ENCODE measurements at regions not wholly inside any gene's neighbourhood (a gene's known extent, or its start where the extent isn't known, plus 50 kb on each side); places are given as distances from the start of the nearest gene placed in this dataset.

GRCh38 chr6:9527679-9528286, 887.1 kb downstream of the TFAP2A start:
- DNase-seq (ENCODE audit: low spot score), result no peak

- no peak for DNase-seq (ENCODE audit: low spot score)
These were observed 891.4 kb downstream of the TFAP2A start for GRCh38 chr6:9523462-9523861.

- no peak for DNase-seq (ENCODE audit: low spot score)
These were observed 892.8 kb downstream of the TFAP2A start for GRCh38 chr6:9522101-9522500.

- DNase-seq (ENCODE audit: low spot score), result no peak
These were observed 893.7 kb downstream of the TFAP2A start for GRCh38 chr6:9521152-9521530.

DNA sequence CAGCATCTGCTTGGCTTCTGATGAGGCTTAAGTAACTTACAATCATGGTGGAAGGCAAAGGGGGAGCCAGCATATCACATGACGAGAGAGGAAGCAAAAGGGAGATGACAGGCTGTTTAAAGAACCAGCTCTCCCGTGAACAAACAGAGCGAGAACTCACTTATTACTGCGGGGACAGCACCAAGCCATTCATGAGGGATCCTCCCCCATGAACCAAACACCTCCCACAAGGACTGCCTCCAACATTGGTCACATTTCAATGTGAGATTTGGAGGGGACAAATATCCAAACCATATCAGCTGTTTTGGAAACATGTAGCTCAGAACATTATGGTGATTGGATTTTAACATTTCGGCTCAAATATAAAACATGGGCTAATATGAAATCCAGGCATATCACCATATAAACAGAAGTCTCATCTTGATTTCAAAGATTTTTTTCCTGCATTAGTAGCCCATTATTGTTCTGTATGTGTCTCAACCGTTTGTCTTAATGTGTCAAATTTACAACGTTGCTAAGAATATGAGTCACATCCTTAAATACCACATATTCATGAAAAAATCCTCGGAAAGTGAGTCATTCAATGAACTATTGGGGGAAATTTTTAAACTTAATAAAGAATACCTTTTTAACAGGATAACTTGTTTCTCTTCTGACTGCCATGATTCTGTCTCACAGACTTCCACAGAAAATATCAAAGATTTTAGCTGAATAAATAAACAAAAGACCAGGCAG, 894.3 kb downstream of the TFAP2A start:
- no peak for DNase-seq (ENCODE audit: low spot score)

DNA sequence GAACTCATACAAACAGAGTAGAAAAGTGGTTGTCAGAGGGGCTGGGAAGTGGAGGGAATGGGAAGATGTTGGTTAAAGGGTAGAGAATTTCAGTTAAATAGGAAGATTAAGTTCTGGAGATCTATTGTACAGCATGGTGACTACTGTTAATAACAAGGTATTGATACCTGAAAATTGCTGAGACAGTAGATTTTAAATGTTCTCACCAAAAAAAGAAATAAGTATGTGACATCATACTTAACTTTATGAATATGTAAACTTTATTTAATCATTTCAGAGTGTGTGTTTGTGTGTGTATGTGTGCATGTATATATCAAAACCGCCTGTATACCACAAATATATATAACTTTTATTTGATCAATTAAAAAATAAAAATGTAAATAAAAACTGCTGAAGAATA, 896.4 kb downstream of the TFAP2A start:
- no peak for DNase-seq (ENCODE audit: low spot score)

GRCh38 chr6:9517806-9518205, 897.1 kb downstream of the TFAP2A start:
- DNase-seq (ENCODE audit: low spot score), result no peak

GRCh38 chr6:9515633-9516606, 899.0 kb downstream of the TFAP2A start:
- peak; percentile 6 for DNase-seq (ENCODE audit: low spot score)

GRCh38 chr6:9514146-9514545, 900.7 kb downstream of the TFAP2A start:
- no peak for DNase-seq (ENCODE audit: low spot score)

DNA sequence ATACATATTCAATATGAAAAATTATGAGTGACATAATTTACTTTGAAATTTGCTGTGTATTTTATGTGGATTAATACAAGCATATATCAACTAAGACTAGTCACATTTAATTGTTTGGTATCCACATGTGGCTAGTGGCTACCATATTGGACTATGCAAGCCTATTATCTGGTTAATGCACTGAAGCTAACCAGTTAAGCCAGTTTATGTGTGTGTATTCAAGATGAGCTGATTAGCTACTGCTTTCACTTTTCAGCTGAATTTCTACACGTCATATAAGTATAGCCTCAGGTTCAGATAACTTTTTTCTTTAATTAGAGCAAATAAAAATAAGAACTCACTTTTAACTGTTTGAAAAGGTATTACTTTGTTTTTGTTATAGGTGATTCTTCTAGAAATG, 903.7 kb downstream of the TFAP2A start:
- DNase-seq (ENCODE audit: low spot score), result no peak

GRCh38 chr6:9507136-9507895, 907.6 kb downstream of the TFAP2A start:
- DNase-seq (ENCODE audit: low spot score), result no peak

DNA sequence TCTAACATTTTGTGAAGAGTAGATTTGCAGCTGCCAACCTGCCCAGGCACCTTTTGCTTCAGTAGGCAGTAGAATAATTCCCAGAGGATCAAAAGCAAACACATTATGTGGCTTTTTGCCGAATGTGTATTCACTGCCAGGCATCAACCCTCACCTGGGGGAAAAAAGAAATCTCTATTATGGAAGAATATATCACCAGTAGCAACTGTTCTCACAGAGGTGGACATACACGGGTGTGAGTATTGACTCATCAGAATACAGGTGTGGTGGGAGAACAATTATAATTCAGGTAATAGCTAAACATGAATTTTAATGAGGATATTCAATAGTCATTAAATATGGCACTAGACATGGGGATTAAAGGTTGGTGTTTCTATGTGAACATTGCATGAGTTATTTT, 910.7 kb downstream of the TFAP2A start:
- no peak for DNase-seq (ENCODE audit: low spot score)

DNA sequence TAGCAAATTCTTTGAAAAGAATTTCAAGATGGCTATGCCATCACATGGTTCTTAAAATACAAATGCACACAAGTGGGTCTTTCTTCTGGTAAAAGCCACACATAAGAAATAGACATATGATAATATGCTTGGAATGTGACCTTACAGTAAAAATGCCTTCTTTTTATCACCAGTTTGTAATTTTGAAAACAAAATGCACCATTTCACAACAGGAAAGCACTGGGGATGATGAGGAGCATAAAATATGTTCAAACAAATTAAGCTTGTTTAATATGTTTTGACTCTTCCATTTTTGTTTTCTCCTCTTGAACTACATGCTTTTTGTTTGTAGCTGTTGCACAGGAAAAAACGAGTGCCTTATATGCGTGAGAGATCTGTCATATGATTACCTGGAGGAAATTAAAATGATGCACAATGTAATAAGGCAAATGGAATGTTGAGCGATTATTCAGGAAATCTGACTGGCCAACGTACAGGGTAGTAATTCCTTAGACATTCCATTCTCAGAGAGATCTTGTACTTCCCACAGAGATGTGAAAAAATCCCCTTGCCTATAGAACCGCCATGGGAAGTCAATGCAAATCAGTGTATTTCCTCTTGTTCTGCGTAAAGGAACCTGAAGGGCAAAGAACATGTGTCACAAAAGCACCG, 911.6 kb downstream of the TFAP2A start:
- no peak for DNase-seq (ENCODE audit: low spot score)

GRCh38 chr6:9499709-9500108, 915.2 kb downstream of the TFAP2A start:
- no peak for DNase-seq (ENCODE audit: low spot score)

DNA sequence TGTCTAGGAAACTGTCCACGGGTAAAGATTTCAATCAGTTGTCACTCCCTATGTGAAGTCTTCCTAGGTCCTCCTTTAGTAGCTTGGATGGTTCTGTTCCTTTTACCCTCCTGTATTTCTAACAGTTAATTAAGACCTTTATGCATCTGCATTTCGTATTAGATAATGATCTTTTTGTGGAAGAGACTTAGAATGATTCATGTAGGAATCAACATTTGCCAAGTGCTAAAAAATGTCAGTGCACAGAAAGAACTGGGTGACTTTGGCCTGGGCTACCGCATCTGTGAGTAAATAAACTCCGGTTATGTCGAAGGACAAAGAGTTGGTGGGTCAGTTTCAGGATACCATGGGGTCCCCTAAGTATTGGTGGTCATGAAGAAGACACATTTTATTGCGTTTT, 918.0 kb downstream of the TFAP2A start:
- no peak for DNase-seq (ENCODE audit: low spot score)

- DNase-seq (ENCODE audit: low spot score), result no peak
These were observed 920.0 kb downstream of the TFAP2A start for GRCh38 chr6:9494864-9495263.

DNA sequence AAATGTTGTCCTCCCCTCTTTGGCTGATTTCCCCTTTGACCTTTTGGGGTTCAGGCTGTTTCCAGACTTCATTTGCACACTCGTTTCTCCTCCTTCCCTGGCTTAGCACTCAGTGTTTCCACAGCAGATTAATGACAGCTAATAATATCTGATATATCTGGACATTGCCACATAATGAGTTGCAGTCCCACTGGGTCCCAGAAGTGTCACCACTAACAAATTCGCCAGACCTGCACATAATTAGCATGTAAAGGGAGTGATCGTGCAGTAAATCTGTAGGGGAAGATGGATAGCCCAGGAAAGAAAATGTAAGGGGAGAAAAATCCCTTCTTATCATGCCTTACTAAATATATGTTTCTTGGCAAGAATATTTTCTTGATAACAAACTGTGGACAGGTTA, 922.1 kb downstream of the TFAP2A start:
- DNase-seq (ENCODE audit: low spot score), result no peak

DNA sequence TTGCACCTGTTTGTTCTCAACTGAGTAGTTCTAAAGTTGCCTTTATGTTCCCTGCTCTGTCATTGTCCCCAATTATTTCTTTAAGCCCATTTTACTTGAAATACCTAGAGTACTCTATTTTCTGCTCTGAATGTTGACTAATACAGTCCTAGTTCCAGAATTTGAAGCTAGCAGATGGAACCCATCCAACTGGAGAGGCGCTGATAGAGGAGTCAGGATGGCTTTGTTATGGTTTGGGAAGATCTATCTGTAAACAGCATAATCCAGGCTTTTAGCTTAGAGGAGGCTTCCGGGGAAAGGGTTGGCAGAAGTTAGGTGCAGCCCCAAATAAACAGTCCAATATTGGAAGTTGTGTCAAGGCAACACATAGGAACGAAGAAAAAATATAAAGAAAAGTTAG, 927.7 kb downstream of the TFAP2A start:
- no peak for DNase-seq (ENCODE audit: low spot score)

- DNase-seq (ENCODE audit: low spot score), result no peak
These were observed 928.9 kb downstream of the TFAP2A start for GRCh38 chr6:9485992-9486391.

- no peak for DNase-seq (ENCODE audit: low spot score)
These were observed 930.2 kb downstream of the TFAP2A start for GRCh38 chr6:9484686-9485085.

GRCh38 chr6:9484091-9484490, 930.8 kb downstream of the TFAP2A start:
- DNase-seq (ENCODE audit: low spot score), result no peak

Data from HuH-7 (cell line).